ENCODE measurements at regions not wholly inside any gene's neighbourhood (a gene's known extent, or its start where the extent isn't known, plus 50 kb on each side); places are given as distances from the start of the nearest gene placed in this dataset.

DNA sequence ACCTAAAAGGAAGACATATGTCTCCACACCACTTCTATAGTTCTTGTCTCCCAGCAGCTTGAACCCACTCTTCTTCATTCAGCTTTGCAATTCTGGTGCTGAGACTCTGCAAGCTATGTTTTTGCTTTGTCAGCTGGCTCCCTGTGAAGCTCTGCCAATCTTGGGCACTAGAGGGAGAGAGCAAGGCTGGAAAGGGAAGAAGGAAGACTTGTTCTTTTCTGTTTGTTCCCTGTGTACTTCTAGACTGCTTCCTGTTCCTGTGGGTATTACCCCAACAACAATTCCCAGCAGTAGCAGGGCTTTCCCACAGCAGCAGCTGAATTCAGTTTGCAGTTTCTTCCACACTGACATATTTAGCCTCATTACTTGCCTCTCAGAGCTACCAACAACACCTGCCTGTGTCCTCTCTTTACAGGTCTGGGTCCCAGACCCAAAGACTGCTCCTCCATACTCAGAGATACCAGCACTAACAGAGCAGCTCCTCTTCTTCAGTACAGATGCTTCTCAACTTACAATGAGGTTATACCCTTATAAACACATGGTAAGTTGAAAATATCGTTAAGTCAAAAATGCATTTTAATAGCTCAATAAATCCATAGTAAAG lies 275.2 kb upstream of the NEGR1 start:
- H3K27me3 ChIP-seq (ENCODE audit: insufficient read depth, insufficient read length): no peaks in the 10 kb centered on the region
- H3K4me1 ChIP-seq (ENCODE audit: insufficient read depth, insufficient read length): no peaks in the 10 kb centered on the region
- peak; percentile 32 for DNase-seq (ENCODE audit: low read depth, low spot score)
- H3K36me3 ChIP-seq (ENCODE audit: insufficient read depth, insufficient read length, low read length): no peaks in the 10 kb centered on the region
- no peak overlapping the region for H3K4me3 ChIP-seq (ENCODE audit: insufficient read length, low read depth)
- TF ChIP-seq YY1 (IDR thresholded peaks at IDR 0.05; ENCODE audit: insufficient read depth, insufficient read length) (no peak), ZNF274 (IDR thresholded peaks at IDR 0.05; ENCODE audit: low read depth, low read length) (no peak), SUZ12 (IDR thresholded peaks at IDR 0.05; ENCODE audit: extremely low read depth, insufficient read depth, insufficient read length) (no peak)
- H3K9ac ChIP-seq (ENCODE audit: insufficient read length, low read depth): no peak overlapping the region
- no peaks in the 10 kb centered on the region for H3K9me3 ChIP-seq (ENCODE audit: insufficient read depth, low read length)

GRCh38 chr1:72547412-72547811 lies 265.1 kb upstream of the NEGR1 start:
- no peaks in the 10 kb centered on the region for H3K4me1 ChIP-seq (ENCODE audit: insufficient read depth, insufficient read length)
- no peak for TF ChIP-seq YY1 (IDR thresholded peaks at IDR 0.05; ENCODE audit: insufficient read depth, insufficient read length)
- TF ChIP-seq SUZ12 (IDR thresholded peaks at IDR 0.05; ENCODE audit: extremely low read depth, insufficient read depth, insufficient read length): no peak
- no peak for TF ChIP-seq ZNF274 (IDR thresholded peaks at IDR 0.05; ENCODE audit: low read depth, low read length)
- H3K9ac ChIP-seq (ENCODE audit: insufficient read length, low read depth): no peak overlapping the region
- H3K9me3 ChIP-seq (ENCODE audit: insufficient read depth, low read length): no peaks in the 10 kb centered on the region
- peak; percentile 36 for DNase-seq (ENCODE audit: low read depth, low spot score)
- H3K4me3 ChIP-seq (ENCODE audit: insufficient read length, low read depth): no peak overlapping the region
- no peaks in the 10 kb centered on the region for H3K27me3 ChIP-seq (ENCODE audit: insufficient read depth, insufficient read length)
- H3K36me3 ChIP-seq (ENCODE audit: insufficient read depth, insufficient read length, low read length): no peaks in the 10 kb centered on the region

DNA sequence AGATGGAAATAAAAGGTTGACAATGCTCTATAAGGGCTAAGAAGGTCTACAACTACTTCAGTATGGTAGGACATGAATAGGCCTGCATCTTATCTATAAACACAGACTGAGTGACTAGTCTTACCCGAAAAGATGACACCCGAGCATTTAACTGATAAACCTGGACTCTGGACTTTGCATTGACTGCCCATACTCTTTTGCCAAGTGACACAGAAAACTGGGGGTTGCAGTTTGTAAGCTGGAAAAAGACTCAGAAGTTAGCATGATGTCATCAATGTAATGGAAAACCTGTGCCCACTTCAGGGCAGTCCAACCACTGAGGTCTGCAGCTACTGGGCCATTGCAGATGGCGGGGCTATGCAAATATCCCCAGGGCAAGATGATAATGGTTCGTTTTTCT lies 258.3 kb upstream of the NEGR1 start:
- no peaks in the 10 kb centered on the region for H3K9me3 ChIP-seq (ENCODE audit: insufficient read depth, low read length)
- H3K27me3 ChIP-seq (ENCODE audit: insufficient read depth, insufficient read length): no peaks in the 10 kb centered on the region
- no peak overlapping the region for H3K4me3 ChIP-seq (ENCODE audit: insufficient read length, low read depth)
- TF ChIP-seq SUZ12 (IDR thresholded peaks at IDR 0.05; ENCODE audit: extremely low read depth, insufficient read depth, insufficient read length): no peak
- TF ChIP-seq YY1 (IDR thresholded peaks at IDR 0.05; ENCODE audit: insufficient read depth, insufficient read length): no peak
- no peak for TF ChIP-seq ZNF274 (IDR thresholded peaks at IDR 0.05; ENCODE audit: low read depth, low read length)
- DNase-seq (ENCODE audit: low read depth, low spot score): no peak
- H3K36me3 ChIP-seq (ENCODE audit: insufficient read depth, insufficient read length, low read length): no peaks in the 10 kb centered on the region
- no peak overlapping the region for H3K9ac ChIP-seq (ENCODE audit: insufficient read length, low read depth)
- no peaks in the 10 kb centered on the region for H3K4me1 ChIP-seq (ENCODE audit: insufficient read depth, insufficient read length)

GRCh38 chr1:72535470-72535869 lies 253.1 kb upstream of the NEGR1 start:
- DNase-seq (ENCODE audit: low read depth, low spot score): no peak
- Histone ChIP-seq H3K36me3 (ENCODE audit: insufficient read depth, insufficient read length, low read length) (no peaks in the 10 kb centered on the region), H3K9me3 (ENCODE audit: insufficient read depth, low read length) (no peaks in the 10 kb centered on the region), H3K4me1 (ENCODE audit: insufficient read depth, insufficient read length) (no peaks in the 10 kb centered on the region), H3K27me3 (ENCODE audit: insufficient read depth, insufficient read length) (no peaks in the 10 kb centered on the region), H3K9ac (ENCODE audit: insufficient read length, low read depth) (no peak overlapping the region), H3K4me3 (ENCODE audit: insufficient read length, low read depth) (no peak overlapping the region)
- TF ChIP-seq SUZ12 (IDR thresholded peaks at IDR 0.05; ENCODE audit: extremely low read depth, insufficient read depth, insufficient read length) (no peak), ZNF274 (IDR thresholded peaks at IDR 0.05; ENCODE audit: low read depth, low read length) (no peak), YY1 (IDR thresholded peaks at IDR 0.05; ENCODE audit: insufficient read depth, insufficient read length) (no peak)

DNA sequence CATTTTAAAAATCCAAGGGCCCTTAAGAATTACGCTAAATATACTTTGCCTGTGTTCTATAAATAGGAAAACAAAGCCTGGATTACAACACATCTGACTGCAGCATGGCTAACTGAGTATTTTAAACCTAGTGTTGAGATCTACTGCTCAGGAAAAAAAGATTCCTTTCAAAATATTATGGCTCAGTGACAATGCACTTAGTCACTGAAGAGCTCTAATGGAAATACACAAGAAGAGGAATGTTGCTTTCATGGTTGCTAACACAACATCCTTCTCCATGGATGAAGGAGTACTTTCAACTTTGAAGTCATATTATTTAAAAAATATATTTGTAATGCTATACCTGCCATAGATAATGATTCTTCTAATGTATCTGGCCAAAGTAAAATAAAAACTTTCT lies 248.3 kb upstream of the NEGR1 start:
- H3K27me3 ChIP-seq (ENCODE audit: insufficient read depth, insufficient read length): no peaks in the 10 kb centered on the region
- H3K36me3 ChIP-seq (ENCODE audit: insufficient read depth, insufficient read length, low read length): no peaks in the 10 kb centered on the region
- no peaks in the 10 kb centered on the region for H3K9me3 ChIP-seq (ENCODE audit: insufficient read depth, low read length)
- no peak for DNase-seq (ENCODE audit: low read depth, low spot score)
- no peaks in the 10 kb centered on the region for H3K4me1 ChIP-seq (ENCODE audit: insufficient read depth, insufficient read length)
- TF ChIP-seq SUZ12 (IDR thresholded peaks at IDR 0.05; ENCODE audit: extremely low read depth, insufficient read depth, insufficient read length) (no peak), ZNF274 (IDR thresholded peaks at IDR 0.05; ENCODE audit: low read depth, low read length) (no peak)
- H3K9ac ChIP-seq (ENCODE audit: insufficient read length, low read depth): no peak overlapping the region
- H3K4me3 ChIP-seq (ENCODE audit: insufficient read length, low read depth): no peak overlapping the region

DNA sequence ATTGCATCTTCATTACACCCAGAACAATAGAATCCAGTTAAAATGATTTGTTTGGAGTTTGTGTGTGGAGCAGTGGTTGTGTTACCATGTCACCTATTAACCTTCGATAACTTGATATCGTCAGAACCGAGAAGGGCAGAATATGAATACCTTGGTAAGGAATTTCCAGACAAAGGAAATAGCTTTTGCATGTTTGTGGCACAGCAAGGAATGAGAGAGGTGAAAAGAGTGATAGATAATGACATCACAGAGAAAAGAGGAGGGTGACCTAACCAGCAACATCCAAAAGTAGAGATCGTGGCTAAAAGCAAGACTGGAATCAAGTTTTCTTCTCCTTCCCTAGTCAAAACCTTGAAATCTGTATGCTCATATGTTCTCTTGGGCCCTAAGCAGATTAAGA lies 244.6 kb upstream of the NEGR1 start:
- Histone ChIP-seq H3K4me3 (ENCODE audit: insufficient read length, low read depth) (no peak overlapping the region), H3K4me1 (ENCODE audit: insufficient read depth, insufficient read length) (no peaks in the 10 kb centered on the region), H3K27me3 (ENCODE audit: insufficient read depth, insufficient read length) (no peaks in the 10 kb centered on the region), H3K36me3 (ENCODE audit: insufficient read depth, insufficient read length, low read length) (no peaks in the 10 kb centered on the region), H3K9ac (ENCODE audit: insufficient read length, low read depth) (no peak overlapping the region), H3K9me3 (ENCODE audit: insufficient read depth, low read length) (no peaks in the 10 kb centered on the region)
- no peak for DNase-seq (ENCODE audit: low read depth, low spot score)
- TF ChIP-seq ZNF274 (IDR thresholded peaks at IDR 0.05; ENCODE audit: low read depth, low read length) (no peak), YY1 (IDR thresholded peaks at IDR 0.05; ENCODE audit: insufficient read depth, insufficient read length) (no peak), SUZ12 (IDR thresholded peaks at IDR 0.05; ENCODE audit: extremely low read depth, insufficient read depth, insufficient read length) (no peak)

DNA sequence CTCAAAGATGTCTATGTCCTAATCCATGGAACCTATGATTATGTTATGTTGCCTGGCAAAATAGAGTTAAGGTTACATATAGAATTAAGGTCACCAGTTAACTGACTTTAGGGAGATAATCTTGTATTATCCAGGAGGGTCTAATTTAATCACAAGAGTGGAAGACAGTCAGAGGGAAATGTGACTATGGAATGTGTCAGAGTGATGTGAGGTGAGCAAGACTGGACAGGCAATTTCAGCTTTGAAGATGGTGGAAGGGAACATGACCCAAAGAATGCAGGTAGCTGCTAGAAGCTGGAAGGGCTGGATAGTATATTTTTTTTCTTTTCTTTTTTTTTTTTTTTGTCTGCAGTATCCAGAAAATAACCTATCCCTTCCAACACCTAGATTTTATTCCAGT lies 241.7 kb upstream of the NEGR1 start:
- H3K27me3 ChIP-seq (ENCODE audit: insufficient read depth, insufficient read length): no peaks in the 10 kb centered on the region
- no peak for DNase-seq (ENCODE audit: low read depth, low spot score)
- no peak overlapping the region for H3K9ac ChIP-seq (ENCODE audit: insufficient read length, low read depth)
- H3K36me3 ChIP-seq (ENCODE audit: insufficient read depth, insufficient read length, low read length): no peaks in the 10 kb centered on the region
- H3K9me3 ChIP-seq (ENCODE audit: insufficient read depth, low read length): no peaks in the 10 kb centered on the region
- TF ChIP-seq ZNF274 (IDR thresholded peaks at IDR 0.05; ENCODE audit: low read depth, low read length): no peak
- H3K4me1 ChIP-seq (ENCODE audit: insufficient read depth, insufficient read length): no peaks in the 10 kb centered on the region
- no peak overlapping the region for H3K4me3 ChIP-seq (ENCODE audit: insufficient read length, low read depth)

DNA sequence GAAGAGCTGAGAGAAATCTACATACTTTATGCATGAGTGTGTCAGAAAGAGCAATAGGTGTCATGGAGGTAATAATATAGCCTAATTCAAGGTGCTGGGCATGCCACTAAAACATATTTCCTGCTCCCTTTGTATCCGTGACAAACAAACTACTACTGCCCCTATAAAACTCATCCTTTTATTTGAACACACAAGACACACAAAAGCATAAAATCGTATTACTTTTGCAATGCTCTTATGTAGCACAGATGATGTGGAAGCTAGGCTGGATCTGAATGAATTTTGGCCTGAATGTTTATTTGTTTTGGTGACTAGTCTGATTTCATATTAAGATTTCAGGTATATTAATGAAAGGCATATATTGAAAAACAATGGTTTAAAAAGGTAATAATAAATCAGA lies 239.3 kb upstream of the NEGR1 start:
- TF ChIP-seq SUZ12 (IDR thresholded peaks at IDR 0.05; ENCODE audit: extremely low read depth, insufficient read depth, insufficient read length) (no peak), ZNF274 (IDR thresholded peaks at IDR 0.05; ENCODE audit: low read depth, low read length) (no peak), YY1 (IDR thresholded peaks at IDR 0.05; ENCODE audit: insufficient read depth, insufficient read length) (no peak)
- no peaks in the 10 kb centered on the region for H3K9me3 ChIP-seq (ENCODE audit: insufficient read depth, low read length)
- H3K4me1 ChIP-seq (ENCODE audit: insufficient read depth, insufficient read length): no peaks in the 10 kb centered on the region
- H3K9ac ChIP-seq (ENCODE audit: insufficient read length, low read depth): no peak overlapping the region
- no peaks in the 10 kb centered on the region for H3K27me3 ChIP-seq (ENCODE audit: insufficient read depth, insufficient read length)
- no peaks in the 10 kb centered on the region for H3K36me3 ChIP-seq (ENCODE audit: insufficient read depth, insufficient read length, low read length)
- H3K4me3 ChIP-seq (ENCODE audit: insufficient read length, low read depth): no peak overlapping the region
- DNase-seq (ENCODE audit: low read depth, low spot score): no peak

Measured in NT2/D1 (cell line).